ENCODE measurements at regions not wholly inside any gene's neighbourhood (a gene's known extent, or its start where the extent isn't known, plus 50 kb on each side); places are given as distances from the start of the nearest gene placed in this dataset.

GRCh38 chr16:54437921-54438320 is 151.3 kb upstream of the IRX3 start:
- DNase-seq (ENCODE audit: low spot score in 2 of 2) = no peak
- Histone ChIP-seq H3K27me3 (peaks cover 0 to 9% of the 10 kb centered on the region in 2 donors), H3K9me3 (peaks cover 0 to 2% (median 0%) of the 10 kb centered on the region in 4 donors), H3K27ac (no peak overlapping the region), H3K4me3 (no peak overlapping the region), H3K4me1 (no peaks in the 10 kb centered on the region), H3K36me3 (no peaks in the 10 kb centered on the region)
- TF ChIP-seq EP300 (IDR thresholded peaks at IDR 0.05) = no peak
- TF ChIP-seq POLR2A (IDR thresholded peaks at IDR 0.05) = no peak
- no peak for TF ChIP-seq CTCF (IDR thresholded peaks at IDR 0.05)
- 74 to 83% methylated on average over 4 of the region's 4 CpGs for WGBS, 2 donors

GRCh38 chr16:54437401-54437800 is 150.8 kb upstream of the IRX3 start:
- H3K4me3 ChIP-seq = no peak overlapping the region
- TF ChIP-seq POLR2A (IDR thresholded peaks at IDR 0.05) = no peak
- TF ChIP-seq EP300 (IDR thresholded peaks at IDR 0.05) = no peak
- no peak for TF ChIP-seq CTCF (IDR thresholded peaks at IDR 0.05)
- H3K9me3 ChIP-seq = no peaks in the 10 kb centered on the region
- DNase-seq (ENCODE audit: low spot score in 2 of 2) = no peak
- H3K27ac ChIP-seq = no peak overlapping the region
- WGBS, 2 donors = 41 to 69% methylated on average over 8 to 11 of the region's 11 CpGs
- peaks cover 0 to 9% of the 10 kb centered on the region in 2 donors for H3K27me3 ChIP-seq
- H3K36me3 ChIP-seq = no peaks in the 10 kb centered on the region
- peaks cover 0 to 4% (median 0%) of the 10 kb centered on the region in 4 donors for H3K4me1 ChIP-seq

- TF ChIP-seq CTCF (IDR thresholded peaks at IDR 0.05) (no peak), EP300 (IDR thresholded peaks at IDR 0.05) (no peak)
- Histone ChIP-seq H3K4me3 (no peak overlapping the region), H3K9me3 (no peaks in the 10 kb centered on the region), H3K27me3 (peaks cover 0 to 9% of the 10 kb centered on the region in 2 donors), H3K4me1 (peaks cover 0 to 12% (median 0%) of the 10 kb centered on the region in 4 donors), H3K27ac (no peak overlapping the region), H3K36me3 (no peaks in the 10 kb centered on the region)
- 78 to 89% methylated on average over 7 of the region's 7 CpGs for WGBS, 2 donors
- no peak for DNase-seq (ENCODE audit: low spot score in 2 of 2)
Observed at GRCh38 chr16:54436346-54436745, 149.8 kb upstream of the IRX3 start.

GRCh38 chr16:54434859-54435258 is 148.3 kb upstream of the IRX3 start:
- Histone ChIP-seq H3K36me3 (no peaks in the 10 kb centered on the region), H3K4me1 (peaks cover 0 to 16% (median 0%) of the 10 kb centered on the region in 4 donors), H3K4me3 (no peak overlapping the region), H3K9me3 (peaks cover 0 to 9% (median 0%) of the 10 kb centered on the region in 4 donors), H3K27ac (no peak overlapping the region), H3K27me3 (peaks cover 0 to 17% of the 10 kb centered on the region in 2 donors)
- no peak for TF ChIP-seq POLR2A (IDR thresholded peaks at IDR 0.05)
- no peak for TF ChIP-seq EP300 (IDR thresholded peaks at IDR 0.05)
- TF ChIP-seq CTCF (IDR thresholded peaks at IDR 0.05) = no peak
- WGBS, 2 donors = 95 to 98% methylated on average over 1 of the region's 1 CpG
- DNase-seq (ENCODE audit: low spot score in 2 of 2) = no peak

GRCh38 chr16:54432897-54433229 is 146.3 kb upstream of the IRX3 start:
- 65 to 81% methylated on average over 6 of the region's 6 CpGs for WGBS, 2 donors
- H3K9me3 ChIP-seq = peaks cover 0 to 24% (median 0%) of the 10 kb centered on the region in 4 donors
- DNase-seq (ENCODE audit: low spot score in 2 of 2) = no peak

More at GRCh38 chr16:54432897-54433229, 146.3 kb upstream of the IRX3 start:
- H3K36me3 ChIP-seq = no peaks in the 10 kb centered on the region
- peaks cover 0 to 16% (median 0%) of the 10 kb centered on the region in 4 donors for H3K4me1 ChIP-seq
- no peak overlapping the region for H3K4me3 ChIP-seq
- peaks cover 0 to 17% of the 10 kb centered on the region in 2 donors for H3K27me3 ChIP-seq
- TF ChIP-seq POLR2A (IDR thresholded peaks at IDR 0.05) = no peak
- no peak for TF ChIP-seq CTCF (IDR thresholded peaks at IDR 0.05)
- TF ChIP-seq EP300 (IDR thresholded peaks at IDR 0.05) = no peak
- H3K27ac ChIP-seq = no peak overlapping the region
